ENCODE measurements at regions not wholly inside any gene's neighbourhood (a gene's known extent, or its start where the extent isn't known, plus 50 kb on each side); places are given as distances from the start of the nearest gene placed in this dataset.

- Histone ChIP-seq H3K79me2 (ENCODE audit: insufficient read depth, low read length) (no peaks in the 10 kb centered on the region), H3K9me2 (replicated peaks; ENCODE audit: low read depth, low read length) (no peaks in the 10 kb centered on the region), H3K9me3 (ENCODE audit: insufficient read depth, low read depth, low read length) (no peaks in the 10 kb centered on the region), H2AFZ (ENCODE audit: low read length) (no peak overlapping the region), H3K36me3 (ENCODE audit: insufficient read depth, low read length) (no peaks in the 10 kb centered on the region), H3K9ac (ENCODE audit: low read depth, low read length, poor library complexity, severe bottlenecking) (no peak overlapping the region), H3F3A (ENCODE audit: low read depth) (no peaks in the 10 kb centered on the region), H3K4me2 (ENCODE audit: low read depth, low read length, poor library complexity, severe bottlenecking) (peak overlapping the region; percentile 4), H3K27me3 (ENCODE audit: insufficient read depth, low read length, poor library complexity, severe bottlenecking) (no peaks in the 10 kb centered on the region), H3K4me3 (ENCODE audit: low read length, poor library complexity, severe bottlenecking) (no peak overlapping the region), H4K20me1 (ENCODE audit: insufficient read depth, low read length, poor library complexity, severe bottlenecking) (no peaks in the 10 kb centered on the region), H3K4me1 (ENCODE audit: insufficient read depth, low read length, poor library complexity, severe bottlenecking) (peaks cover 8% of the 10 kb centered on the region)
- TF ChIP-seq EZH2phosphoT487 (IDR thresholded peaks at IDR 0.05; ENCODE audit: borderline replicate concordance), result no peak
- TF ChIP-seq CTCF (conservative IDR thresholded peaks at IDR 0.05; ENCODE audit: low read length), result no peak; the same call in 1 of the 2 replicates
Measured at GRCh38 chr20:24780674-24781417, 168.2 kb upstream of the CST7 start.

- Histone ChIP-seq H4K20me1 (ENCODE audit: insufficient read depth, low read length, poor library complexity, severe bottlenecking) (no peaks in the 10 kb centered on the region), H3K4me2 (ENCODE audit: low read depth, low read length, poor library complexity, severe bottlenecking) (no peak overlapping the region), H3K36me3 (ENCODE audit: insufficient read depth, low read length) (no peaks in the 10 kb centered on the region), H3K79me2 (ENCODE audit: insufficient read depth, low read length) (no peaks in the 10 kb centered on the region), H3K4me1 (ENCODE audit: insufficient read depth, low read length, poor library complexity, severe bottlenecking) (peaks cover 8% of the 10 kb centered on the region), H3K9ac (ENCODE audit: low read depth, low read length, poor library complexity, severe bottlenecking) (no peak overlapping the region), H3F3A (ENCODE audit: low read depth) (no peaks in the 10 kb centered on the region), H3K4me3 (ENCODE audit: low read length, poor library complexity, severe bottlenecking) (no peak overlapping the region), H3K9me2 (replicated peaks; ENCODE audit: low read depth, low read length) (no peaks in the 10 kb centered on the region), H3K27me3 (ENCODE audit: insufficient read depth, low read length, poor library complexity, severe bottlenecking) (no peaks in the 10 kb centered on the region), H2AFZ (ENCODE audit: low read length) (no peak overlapping the region), H3K9me3 (ENCODE audit: insufficient read depth, low read depth, low read length) (no peaks in the 10 kb centered on the region)
- peak; percentile 52 for TF ChIP-seq CTCF (conservative IDR thresholded peaks at IDR 0.05; ENCODE audit: low read length)
- no peak for TF ChIP-seq EZH2phosphoT487 (IDR thresholded peaks at IDR 0.05; ENCODE audit: borderline replicate concordance)
Measured at GRCh38 chr20:24781418-24781980, 167.6 kb upstream of the CST7 start.

GRCh38 chr20:24782301-24782700 lies 166.8 kb upstream of the CST7 start:
- H3K9me3 ChIP-seq (ENCODE audit: insufficient read depth, low read depth, low read length), result no peaks in the 10 kb centered on the region
- no peak overlapping the region for H3K9ac ChIP-seq (ENCODE audit: low read depth, low read length, poor library complexity, severe bottlenecking)
- no peak overlapping the region for H3K4me2 ChIP-seq (ENCODE audit: low read depth, low read length, poor library complexity, severe bottlenecking)
- no peaks in the 10 kb centered on the region for H3K36me3 ChIP-seq (ENCODE audit: insufficient read depth, low read length)
- TF ChIP-seq EZH2phosphoT487 (IDR thresholded peaks at IDR 0.05; ENCODE audit: borderline replicate concordance) (no peak), CTCF (conservative IDR thresholded peaks at IDR 0.05; ENCODE audit: low read length) (no peak)
- H3K4me3 ChIP-seq (ENCODE audit: low read length, poor library complexity, severe bottlenecking), result no peak overlapping the region
- H3F3A ChIP-seq (ENCODE audit: low read depth), result no peaks in the 10 kb centered on the region
- no peaks in the 10 kb centered on the region for H4K20me1 ChIP-seq (ENCODE audit: insufficient read depth, low read length, poor library complexity, severe bottlenecking)
- no peak overlapping the region for H2AFZ ChIP-seq (ENCODE audit: low read length)
- no peaks in the 10 kb centered on the region for H3K9me2 ChIP-seq (replicated peaks; ENCODE audit: low read depth, low read length)
- no peaks in the 10 kb centered on the region for H3K79me2 ChIP-seq (ENCODE audit: insufficient read depth, low read length)
- no peaks in the 10 kb centered on the region for H3K27me3 ChIP-seq (ENCODE audit: insufficient read depth, low read length, poor library complexity, severe bottlenecking)
- peaks cover 8% of the 10 kb centered on the region for H3K4me1 ChIP-seq (ENCODE audit: insufficient read depth, low read length, poor library complexity, severe bottlenecking)

All from Loucy (cell line).